ENCODE measurements at regions not wholly inside any gene's neighbourhood (a gene's known extent, or its start where the extent isn't known, plus 50 kb on each side); places are given as distances from the start of the nearest gene placed in this dataset.
"Not testable (repeated sequence)": the region's sequence is repeated elsewhere in the genome, so short reads cannot be mapped to it uniquely, and the experiment has no call there.

GRCh38 chr18:59799383-59800015 lies 100.3 kb upstream of the PMAIP1 start:
- DNase-seq, result no peak

DNA sequence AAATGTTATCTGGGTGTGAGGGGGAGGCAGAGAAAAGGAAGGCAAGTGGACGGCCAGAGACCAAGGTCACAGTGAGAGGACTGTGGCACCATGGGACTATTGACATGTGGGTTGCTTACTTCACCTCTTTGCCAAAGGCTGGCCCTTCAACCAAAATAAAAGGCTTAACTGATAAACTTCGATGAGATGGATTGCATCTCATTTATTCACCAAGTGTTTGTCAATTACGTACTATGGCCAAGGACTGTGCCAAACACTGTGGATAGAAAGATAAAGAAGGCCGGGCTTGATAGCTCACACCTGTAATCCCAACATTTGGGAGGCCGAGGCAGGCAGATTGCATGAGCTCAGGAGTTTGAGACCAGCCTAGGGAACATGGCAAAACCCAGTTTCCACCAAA lies 98.7 kb upstream of the CCBE1 start:
- no peak for DNase-seq

DNA sequence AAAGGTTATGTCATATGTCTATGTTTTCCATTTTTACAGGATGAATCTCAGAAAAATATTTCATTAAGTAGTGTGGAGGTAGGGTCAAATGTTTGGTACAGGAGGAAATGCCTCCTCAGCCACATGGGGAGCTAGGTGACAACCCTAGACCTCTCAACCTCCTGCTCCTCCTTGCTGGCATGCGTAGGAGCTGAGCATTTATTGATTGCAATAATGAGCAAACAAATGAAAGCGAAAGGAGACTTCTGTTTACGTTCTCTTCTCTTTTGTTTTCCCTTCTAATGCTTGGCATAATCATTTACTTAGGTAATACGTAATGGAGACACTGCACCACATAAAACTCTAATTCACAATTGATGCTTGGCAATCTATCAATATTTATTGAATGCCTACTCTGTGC lies 95.1 kb upstream of the CCBE1 start:
- no peak for DNase-seq

DNA sequence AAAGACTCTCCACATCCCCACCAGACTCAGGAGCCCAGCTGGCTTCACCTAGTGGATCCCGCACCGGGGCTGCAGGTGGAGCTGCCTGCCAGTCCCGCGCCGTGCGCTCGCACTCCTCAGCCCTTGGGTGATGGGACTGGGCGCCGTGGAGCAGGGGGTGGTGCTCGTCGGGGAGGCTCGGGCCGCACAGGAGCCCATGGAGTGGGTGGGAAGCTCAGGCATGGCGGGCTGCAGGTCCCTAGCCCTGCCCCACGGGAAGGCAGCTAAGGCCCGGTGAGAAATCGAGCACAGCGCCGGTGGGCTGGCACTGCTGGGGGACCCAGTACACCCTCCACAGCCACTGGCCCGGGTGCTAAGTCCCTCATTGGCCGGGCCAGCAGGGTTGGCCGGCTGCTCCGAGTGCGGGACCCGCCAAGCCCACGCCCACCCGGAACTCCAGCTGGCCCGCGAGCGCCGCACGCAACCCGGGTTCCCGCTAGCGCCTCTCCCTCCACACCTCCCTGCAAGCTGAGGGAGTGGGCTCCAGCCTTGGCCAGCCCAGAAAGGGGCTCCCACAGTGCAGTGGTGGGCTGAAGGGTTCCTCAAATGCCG lies 93.2 kb upstream of the CCBE1 start:
- not testable (repeated sequence) for DNase-seq

- DNase-seq, result no peak
Measured at GRCh38 chr18:59788791-59789106, 91.5 kb upstream of the CCBE1 start.

- DNase-seq, result no peak
Measured at GRCh38 chr18:59787998-59788790, 91.0 kb upstream of the CCBE1 start.

GRCh38 chr18:59784694-59785093 lies 87.5 kb upstream of the CCBE1 start:
- no peak for DNase-seq

GRCh38 chr18:59783138-59783537 lies 85.9 kb upstream of the CCBE1 start:
- no peak for DNase-seq

DNA sequence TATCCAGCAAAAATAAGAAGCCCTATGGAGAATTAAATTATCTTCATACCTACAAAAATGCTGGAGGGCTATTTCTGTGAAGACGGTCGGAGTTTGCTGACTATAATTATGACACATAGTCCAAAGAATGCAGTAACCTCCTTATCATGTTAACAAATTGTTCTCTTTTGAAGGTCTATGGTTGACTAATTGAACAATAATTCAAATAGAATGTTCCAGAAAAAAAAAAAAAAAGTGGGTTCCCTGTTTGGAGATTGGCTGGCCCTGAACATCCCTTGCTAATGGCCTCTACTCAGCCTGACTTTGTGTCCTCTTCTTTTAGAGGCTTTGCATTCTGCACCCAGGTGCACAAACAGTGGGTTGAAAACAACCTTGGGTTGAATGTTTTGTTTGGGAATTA lies 82.8 kb upstream of the CCBE1 start:
- DNase-seq, result no peak

DNA sequence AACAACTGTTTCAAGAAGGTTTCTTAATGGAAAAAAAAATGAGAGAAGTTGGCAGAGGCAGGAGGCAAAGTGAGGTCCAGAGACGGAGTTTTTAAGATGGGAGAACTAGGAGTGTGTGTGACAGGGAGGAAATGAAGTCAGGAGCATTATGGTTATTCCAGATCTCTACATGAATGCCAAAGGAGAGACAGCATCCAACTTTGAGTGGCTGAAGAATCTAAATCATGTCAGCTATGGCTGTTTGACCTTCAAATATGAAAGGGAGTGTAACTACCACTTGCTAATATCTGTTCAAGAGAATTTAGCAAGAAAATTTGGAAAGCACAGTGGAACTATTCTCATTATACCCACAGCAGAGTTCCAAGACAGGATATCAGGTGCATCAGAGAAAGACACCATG lies 81.2 kb upstream of the CCBE1 start:
- no peak for DNase-seq

DNA sequence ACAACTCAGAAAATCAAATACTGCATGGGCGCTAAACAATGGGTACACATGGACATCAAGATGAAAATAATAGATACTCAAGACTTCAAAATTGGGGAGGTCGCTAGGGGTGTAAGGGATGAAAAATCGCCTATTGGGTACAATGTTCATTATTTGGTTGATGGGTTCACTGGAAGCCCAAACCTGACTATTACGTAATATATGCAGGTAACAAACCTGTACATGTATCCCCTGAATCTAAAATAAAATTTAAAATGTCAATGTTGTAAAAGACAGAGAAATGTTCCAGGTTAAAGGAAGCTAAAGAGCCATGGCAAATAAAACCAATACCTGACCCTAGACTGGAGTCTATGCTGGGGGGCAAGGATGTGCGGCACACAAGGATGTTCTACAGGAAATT lies 80.4 kb upstream of the CCBE1 start:
- no peak for DNase-seq

DNA sequence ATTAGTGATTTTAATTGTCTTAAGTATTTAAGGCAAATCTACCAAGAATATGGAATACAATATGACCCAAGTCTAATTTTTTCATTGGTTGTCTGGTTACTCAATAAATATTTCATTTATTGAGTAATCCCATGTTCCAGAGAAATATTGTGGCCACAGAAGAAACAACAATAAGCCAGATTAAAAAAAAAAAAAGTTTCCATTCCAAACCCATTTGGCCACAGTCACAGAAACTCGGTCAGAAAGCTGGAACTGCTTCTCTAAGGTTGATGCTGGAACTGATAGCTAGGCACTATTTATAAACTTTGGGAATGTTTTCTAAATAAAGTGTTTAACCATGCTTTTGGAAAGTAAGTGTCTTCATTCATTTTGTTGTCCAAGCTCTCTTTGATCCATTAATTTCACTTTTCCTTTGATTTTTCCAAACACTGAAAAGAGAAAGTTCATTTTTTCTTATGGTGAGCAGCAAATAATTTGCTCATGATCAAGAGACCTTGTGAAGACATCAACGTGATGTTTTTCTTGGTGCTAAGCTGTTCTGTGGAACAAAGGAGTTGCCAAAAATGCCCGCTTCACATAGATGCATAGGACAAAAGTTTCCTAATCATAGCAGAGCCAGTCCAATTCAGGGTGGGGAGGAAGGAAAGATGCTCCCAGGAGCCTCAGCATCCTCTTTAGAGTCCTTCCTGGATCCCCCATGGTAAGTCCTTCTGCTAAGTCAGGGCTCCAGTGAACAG lies 72.1 kb upstream of the CCBE1 start:
- no peak for DNase-seq

DNA sequence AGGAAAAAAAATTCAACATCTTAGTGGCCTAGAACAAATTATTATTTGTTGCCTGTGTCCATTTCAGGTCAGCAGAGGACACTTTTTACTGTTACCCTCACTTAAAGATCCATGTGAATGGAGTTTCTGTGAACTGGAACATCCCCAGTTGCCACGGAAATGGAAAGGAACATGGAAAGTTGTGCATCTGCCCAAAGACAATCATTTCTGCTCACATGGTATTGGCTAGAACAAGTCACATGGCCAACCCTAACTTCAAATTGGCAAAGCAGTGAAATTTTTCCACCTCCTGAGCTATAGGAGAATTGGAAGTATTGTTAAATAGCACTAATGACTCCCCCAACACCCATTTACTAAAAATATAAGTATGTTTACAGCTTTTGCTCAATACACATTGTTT lies 71.2 kb upstream of the CCBE1 start:
- no peak for DNase-seq

GRCh38 chr18:59767732-59768131 lies 70.5 kb upstream of the CCBE1 start:
- no peak for DNase-seq

DNA sequence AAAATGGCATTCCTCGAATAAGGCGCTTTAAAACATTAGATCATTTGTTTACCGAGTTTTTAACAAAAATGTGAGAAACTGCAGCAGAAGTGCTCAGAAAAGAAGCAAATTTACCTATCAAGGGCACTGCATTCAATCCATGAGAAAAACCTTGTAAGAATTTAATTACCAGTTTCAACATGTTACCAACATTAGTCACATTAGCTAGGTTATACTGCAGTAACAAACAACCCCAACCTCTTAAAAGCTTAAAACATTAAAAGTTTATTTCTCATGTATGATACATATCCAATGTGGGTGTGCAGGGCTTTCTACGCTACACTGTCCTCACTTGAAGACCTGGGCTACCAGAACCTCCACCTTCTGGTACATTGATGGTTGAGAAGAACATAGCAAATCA lies 68.1 kb upstream of the CCBE1 start:
- DNase-seq, result no peak

DNA sequence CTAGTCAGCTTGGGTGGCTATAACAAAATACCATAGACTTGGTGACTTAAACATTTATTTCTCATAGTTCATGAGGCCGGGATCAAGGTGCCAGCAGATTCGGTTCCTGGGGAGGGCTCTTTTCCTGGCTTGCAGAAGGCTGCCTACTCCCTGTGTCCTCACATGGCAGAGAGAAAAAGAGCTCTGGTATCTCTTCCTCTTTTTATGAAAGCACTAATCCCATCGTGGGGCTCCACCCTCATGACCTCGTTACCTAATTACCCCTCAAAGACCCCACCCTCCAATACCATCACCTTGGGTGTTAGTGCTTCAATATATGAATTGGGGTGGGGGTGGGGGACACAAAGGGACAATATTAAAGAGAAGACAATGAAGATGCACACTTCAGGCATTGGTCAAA lies 67.1 kb upstream of the CCBE1 start:
- DNase-seq, result no peak

GRCh38 chr18:59763541-59764136 lies 66.4 kb upstream of the CCBE1 start:
- no peak for DNase-seq

GRCh38 chr18:59760619-59761600 lies 63.7 kb upstream of the CCBE1 start:
- no peak for DNase-seq

DNA sequence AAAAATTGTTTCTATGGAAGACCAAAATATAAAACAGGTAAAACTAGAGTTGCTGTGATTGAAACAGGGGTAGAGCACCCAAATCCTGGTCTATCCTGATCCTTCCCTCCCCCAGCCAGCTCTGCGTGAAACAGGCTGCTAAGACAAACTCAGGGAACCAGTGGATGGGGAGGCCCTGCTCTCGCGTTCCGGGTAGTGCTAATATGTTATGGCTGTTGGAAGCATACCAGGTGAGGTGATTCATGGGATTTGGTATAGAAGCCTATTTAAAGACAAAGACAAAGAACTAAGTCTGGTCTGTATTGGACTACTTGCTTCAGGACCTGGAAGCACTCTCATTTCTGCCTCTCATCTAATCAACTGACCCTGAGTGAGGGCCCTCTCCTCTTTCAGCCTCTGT lies 63.0 kb upstream of the CCBE1 start:
- DNase-seq, result no peak

- no peak for DNase-seq
Measured at GRCh38 chr18:59758837-59759236, 61.6 kb upstream of the CCBE1 start.

DNA sequence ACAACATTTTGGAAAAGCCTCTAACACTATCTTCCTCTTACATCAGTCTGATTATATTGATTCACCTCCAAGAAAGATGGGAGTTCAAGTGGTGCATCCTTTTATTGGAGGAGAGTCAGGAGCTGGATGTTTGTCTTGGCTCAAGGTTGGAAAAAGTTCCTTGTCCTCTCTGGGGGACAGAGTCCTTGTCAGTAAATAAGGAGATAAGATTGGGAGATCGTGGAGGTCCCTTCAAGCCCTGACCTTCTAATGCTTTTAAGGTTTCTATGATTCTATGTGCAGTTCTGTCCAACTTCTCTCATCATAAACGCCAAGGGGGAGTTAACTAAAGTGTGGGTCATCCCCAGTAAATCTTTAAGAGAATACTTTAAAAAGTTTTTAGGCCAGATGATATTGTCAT lies 60.9 kb upstream of the CCBE1 start:
- no peak for DNase-seq

DNA sequence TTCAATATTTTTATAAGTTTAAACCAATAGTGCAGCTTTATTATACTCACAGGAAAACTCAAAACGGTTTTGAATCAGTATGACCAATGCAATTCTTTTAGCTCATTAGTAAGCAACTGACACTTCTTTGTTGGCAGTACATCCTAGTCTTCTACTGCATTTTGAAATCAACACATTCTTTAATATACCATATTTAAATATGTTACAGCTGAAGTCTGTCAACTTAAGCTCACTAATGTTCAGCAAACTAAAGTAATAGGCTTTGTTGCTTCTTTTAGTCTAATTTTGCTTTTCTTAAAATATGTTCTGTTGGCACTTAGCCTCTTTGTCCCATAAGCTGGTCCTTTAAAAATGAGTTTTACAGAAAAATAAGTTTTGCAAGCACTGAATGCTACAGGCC lies 55.4 kb upstream of the CCBE1 start:
- no peak for DNase-seq
